SK-N-SH treated with all-trans-retinoic acid at 6 μM for 48 hours (cell line): ENCODE measurements at regions not wholly inside any gene's neighbourhood (a gene's known extent, or its start where the extent isn't known, plus 50 kb on each side); places are given as distances from the start of the nearest gene placed in this dataset.
"Not testable (repeated sequence)": the region's sequence is repeated elsewhere in the genome, so short reads cannot be mapped to it uniquely, and the experiment has no call there.

Experiments used
- ATAC-seq: fragments of 200-7000 bp; cut with Tn5 transposase; 3 replicates; pipeline ENCODE4 v1.9.1; 2020; ENCODE audit warnings: mild to moderate bottlenecking, moderate library complexity
- ARNTL ChIP-seq: fragments of 450-650 bp; formaldehyde crosslinking; IDR thresholded peaks from 2 replicates; pipeline ENCODE4 v1.5.0; 2020; ENCODE audit warnings: low read depth, mild to moderate bottlenecking, moderate library complexity, borderline replicate concordance
- CSDC2 ChIP-seq: fragments of 250-450 bp; sonication (Bioruptor Pico); IDR thresholded peaks from 2 replicates; pipeline ENCODE4 v1.5.0; 2020; ENCODE audit warnings: mild to moderate bottlenecking, moderate library complexity
- GLIS3 ChIP-seq: fragments of 250-450 bp; sonication (Bioruptor Pico); IDR thresholded peaks from 2 replicates; pipeline ENCODE4 v1.5.0; 2020; ENCODE audit warnings: mild to moderate bottlenecking, moderate library complexity
- ISL1 ChIP-seq: fragments of 250-450 bp; sonication (Bioruptor Pico); IDR thresholded peaks from 2 replicates; pipeline ENCODE4 v2.1.2; 2022; ENCODE audit warnings: mild to moderate bottlenecking, moderate library complexity
- OSR1 ChIP-seq: fragments of 250-450 bp; sonication (Bioruptor Pico); IDR thresholded peaks from 2 replicates; pipeline ENCODE4 v1.8.0; 2022; ENCODE audit warnings: moderate library complexity, mild to moderate bottlenecking, inconsistent platforms
- PPARA ChIP-seq: fragments of 250-450 bp; sonication (Bioruptor Pico); IDR thresholded peaks from 2 replicates; pipeline ENCODE4 v1.5.0; 2020; ENCODE audit warnings: mild to moderate bottlenecking, borderline replicate concordance
- SNAI2 ChIP-seq: fragments of 250-450 bp; sonication (Bioruptor Pico); IDR thresholded peaks from 2 replicates; pipeline ENCODE4 v1.5.0; 2020; ENCODE audit warnings: mild to moderate bottlenecking, moderate library complexity
- TCF4 ChIP-seq: fragments of 250-450 bp; sonication (Bioruptor Pico); IDR thresholded peaks from 2 replicates; pipeline ENCODE4 v1.8.0; 2021; ENCODE audit warnings: mild to moderate bottlenecking, moderate library complexity, borderline replicate concordance
- TOX ChIP-seq: fragments of 250-450 bp; sonication (Bioruptor Pico); IDR thresholded peaks from 2 replicates; pipeline ENCODE4 v1.8.0; 2021; ENCODE audit warnings: mild to moderate bottlenecking, moderate library complexity, borderline replicate concordance
- ZC3H10 ChIP-seq: fragments of 250-450 bp; sonication (Bioruptor Pico); IDR thresholded peaks from 2 replicates; pipeline ENCODE4 v1.5.1; 2021; ENCODE audit warnings: mild to moderate bottlenecking, moderate library complexity
- ZFP3 ChIP-seq: fragments of 250-450 bp; sonication (Bioruptor Pico); IDR thresholded peaks from 2 replicates; pipeline ENCODE4 v1.5.0; 2020; ENCODE audit warnings: mild to moderate bottlenecking, moderate library complexity
- ZFP30 ChIP-seq: fragments of 450-650 bp; formaldehyde crosslinking; IDR thresholded peaks from 2 replicates; pipeline ENCODE4 v1.5.0; 2022; ENCODE audit warnings: mild to moderate bottlenecking, moderate library complexity
- ZNF565 ChIP-seq: fragments of 450-650 bp; formaldehyde crosslinking; conservative IDR thresholded peaks from 2 replicates; pipeline ENCODE4 v1.5.0; 2020; ENCODE audit warnings: low read depth, mild to moderate bottlenecking, moderate library complexity
- ZNF8 ChIP-seq: fragments of 450-650 bp; formaldehyde crosslinking; IDR thresholded peaks from 2 replicates; pipeline ENCODE4 v1.5.0; 2020; ENCODE audit warnings: mild to moderate bottlenecking, moderate library complexity
- TF ChIP-seq, protein P1 (sequence below): fragments of 250-450 bp; sonication (Bioruptor Pico); IDR thresholded peaks from 2 replicates; pipeline ENCODE4 v1.5.1; 2021; ENCODE audit warnings: mild to moderate bottlenecking, moderate library complexity
- TF ChIP-seq, protein P2 (sequence below): fragments of 250-450 bp; sonication (Bioruptor Pico); IDR thresholded peaks from 2 replicates; pipeline ENCODE4 v1.8.0; 2021; ENCODE audit warnings: low read depth, mild to moderate bottlenecking, moderate library complexity, borderline replicate concordance
- TF ChIP-seq, protein P3 (sequence below): fragments of 250-450 bp; sonication (Bioruptor Pico); IDR thresholded peaks from 2 replicates; pipeline ENCODE4 v1.5.1; 2020; ENCODE audit warnings: low read depth, mild to moderate bottlenecking, moderate library complexity

- TF ChIP-seq, protein P1, sequence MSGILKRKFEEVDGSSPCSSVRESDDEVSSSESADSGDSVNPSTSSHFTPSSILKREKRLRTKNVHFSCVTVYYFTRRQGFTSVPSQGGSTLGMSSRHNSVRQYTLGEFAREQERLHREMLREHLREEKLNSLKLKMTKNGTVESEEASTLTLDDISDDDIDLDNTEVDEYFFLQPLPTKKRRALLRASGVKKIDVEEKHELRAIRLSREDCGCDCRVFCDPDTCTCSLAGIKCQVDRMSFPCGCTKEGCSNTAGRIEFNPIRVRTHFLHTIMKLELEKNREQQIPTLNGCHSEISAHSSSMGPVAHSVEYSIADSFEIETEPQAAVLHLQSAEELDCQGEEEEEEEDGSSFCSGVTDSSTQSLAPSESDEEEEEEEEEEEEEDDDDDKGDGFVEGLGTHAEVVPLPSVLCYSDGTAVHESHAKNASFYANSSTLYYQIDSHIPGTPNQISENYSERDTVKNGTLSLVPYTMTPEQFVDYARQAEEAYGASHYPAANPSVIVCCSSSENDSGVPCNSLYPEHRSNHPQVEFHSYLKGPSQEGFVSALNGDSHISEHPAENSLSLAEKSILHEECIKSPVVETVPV = no peak
- TF ChIP-seq GLIS3 (CRISPR knock-in tag) = no peak
- TF ChIP-seq ZFP30 (CRISPR knock-in tag) = no peak
- TF ChIP-seq, protein P2, sequence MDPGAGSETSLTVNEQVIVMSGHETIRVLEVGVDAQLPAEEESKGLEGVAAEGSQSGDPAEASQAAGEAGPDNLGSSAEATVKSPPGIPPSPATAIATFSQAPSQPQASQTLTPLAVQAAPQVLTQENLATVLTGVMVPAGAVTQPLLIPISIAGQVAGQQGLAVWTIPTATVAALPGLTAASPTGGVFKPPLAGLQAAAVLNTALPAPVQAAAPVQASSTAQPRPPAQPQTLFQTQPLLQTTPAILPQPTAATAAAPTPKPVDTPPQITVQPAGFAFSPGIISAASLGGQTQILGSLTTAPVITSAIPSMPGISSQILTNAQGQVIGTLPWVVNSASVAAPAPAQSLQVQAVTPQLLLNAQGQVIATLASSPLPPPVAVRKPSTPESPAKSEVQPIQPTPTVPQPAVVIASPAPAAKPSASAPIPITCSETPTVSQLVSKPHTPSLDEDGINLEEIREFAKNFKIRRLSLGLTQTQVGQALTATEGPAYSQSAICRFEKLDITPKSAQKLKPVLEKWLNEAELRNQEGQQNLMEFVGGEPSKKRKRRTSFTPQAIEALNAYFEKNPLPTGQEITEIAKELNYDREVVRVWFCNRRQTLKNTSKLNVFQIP (CRISPR knock-in tag) = no peak
- no peak for TF ChIP-seq ZNF565 (CRISPR knock-in tag)
These were observed 236.4 kb upstream of the SGCG start (continued) for GRCh38 chr13:22944378-22944777.

DNA sequence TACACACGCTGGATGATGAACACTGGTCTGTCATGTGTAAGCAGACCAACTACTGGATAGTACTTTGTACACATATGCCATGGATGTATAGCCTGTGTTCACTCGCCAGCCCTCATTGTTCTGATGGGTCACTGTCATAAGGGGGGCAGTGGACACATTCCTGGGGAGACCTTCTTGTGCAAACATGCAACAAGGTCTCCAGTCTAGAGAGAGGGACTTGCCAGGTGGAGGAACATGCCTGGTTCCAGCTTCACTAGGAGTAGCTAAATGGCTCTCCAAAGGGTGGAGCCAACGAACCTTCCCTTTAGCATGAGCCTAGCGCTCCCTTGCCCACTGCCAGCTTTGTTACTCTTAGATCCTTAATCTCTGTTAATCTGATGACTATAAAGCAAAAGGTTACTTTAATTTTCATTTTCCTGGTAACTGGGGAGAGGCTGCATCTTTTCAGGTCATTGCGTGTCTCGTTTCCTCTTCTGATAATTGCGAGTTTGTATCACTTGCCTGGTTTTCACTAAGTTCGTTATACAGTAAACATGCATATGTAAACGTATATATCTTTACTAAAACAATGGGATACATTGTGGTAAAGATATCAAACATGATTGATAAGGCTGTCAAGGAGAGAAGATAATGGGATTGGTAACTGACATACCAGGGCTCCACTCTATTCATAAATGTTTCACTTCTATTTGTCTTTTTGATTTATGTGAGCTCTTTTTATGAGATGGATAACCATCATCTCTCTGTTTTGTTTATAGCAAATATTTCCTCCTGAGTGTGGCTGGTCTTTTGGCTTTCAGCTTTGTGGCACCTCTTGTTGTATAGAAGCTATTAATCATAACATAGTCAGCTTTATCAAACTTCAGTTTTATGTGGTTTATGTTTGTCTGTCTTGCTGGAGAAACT is 235.2 kb upstream of the SGCG start:
- no peak for ATAC-seq
- TF ChIP-seq OSR1 (CRISPR knock-in tag) (no peak), CSDC2 (CRISPR knock-in tag) (no peak)
- TF ChIP-seq, protein P3, sequence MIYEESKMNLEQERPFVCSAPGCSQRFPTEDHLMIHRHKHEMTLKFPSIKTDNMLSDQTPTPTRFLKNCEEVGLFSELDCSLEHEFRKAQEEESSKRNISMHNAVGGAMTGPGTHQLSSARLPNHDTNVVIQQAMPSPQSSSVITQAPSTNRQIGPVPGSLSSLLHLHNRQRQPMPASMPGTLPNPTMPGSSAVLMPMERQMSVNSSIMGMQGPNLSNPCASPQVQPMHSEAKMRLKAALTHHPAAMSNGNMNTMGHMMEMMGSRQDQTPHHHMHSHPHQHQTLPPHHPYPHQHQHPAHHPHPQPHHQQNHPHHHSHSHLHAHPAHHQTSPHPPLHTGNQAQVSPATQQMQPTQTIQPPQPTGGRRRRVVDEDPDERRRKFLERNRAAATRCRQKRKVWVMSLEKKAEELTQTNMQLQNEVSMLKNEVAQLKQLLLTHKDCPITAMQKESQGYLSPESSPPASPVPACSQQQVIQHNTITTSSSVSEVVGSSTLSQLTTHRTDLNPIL (CRISPR knock-in tag) = no peak

DNA sequence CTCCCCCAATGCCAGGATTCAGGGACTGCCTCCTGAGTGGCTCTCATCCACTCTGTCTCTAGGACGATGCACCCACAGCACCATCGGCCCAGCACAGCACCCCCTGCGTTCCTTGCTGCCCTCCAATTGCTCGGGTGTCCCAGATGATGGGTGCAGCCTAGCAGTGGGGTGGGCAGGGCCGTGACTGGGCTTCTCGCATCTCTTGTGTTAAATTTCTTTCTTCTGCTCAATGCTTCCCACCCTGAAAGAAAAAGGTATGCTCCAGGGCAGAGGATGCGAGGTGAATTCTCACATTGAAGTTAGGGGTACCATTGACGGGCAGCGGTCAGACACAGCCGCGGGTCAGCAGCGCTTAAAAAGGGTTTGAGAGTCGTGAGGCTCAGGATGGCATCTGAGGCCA is 232.4 kb upstream of the SGCG start:
- TF ChIP-seq ZNF8 (CRISPR knock-in tag) (no peak), PPARA (no peak), TCF4 (no peak), ZC3H10 (CRISPR knock-in tag) (no peak), ZNF565 (CRISPR knock-in tag) (no peak), SNAI2 (CRISPR knock-in tag) (no peak), ISL1 (CRISPR knock-in tag) (no peak), CSDC2 (CRISPR knock-in tag) (no peak)
- no peak for ATAC-seq

- not testable (repeated sequence) for ATAC-seq
These were observed 228.8 kb upstream of the SGCG start for GRCh38 chr13:22952018-22952417.

DNA sequence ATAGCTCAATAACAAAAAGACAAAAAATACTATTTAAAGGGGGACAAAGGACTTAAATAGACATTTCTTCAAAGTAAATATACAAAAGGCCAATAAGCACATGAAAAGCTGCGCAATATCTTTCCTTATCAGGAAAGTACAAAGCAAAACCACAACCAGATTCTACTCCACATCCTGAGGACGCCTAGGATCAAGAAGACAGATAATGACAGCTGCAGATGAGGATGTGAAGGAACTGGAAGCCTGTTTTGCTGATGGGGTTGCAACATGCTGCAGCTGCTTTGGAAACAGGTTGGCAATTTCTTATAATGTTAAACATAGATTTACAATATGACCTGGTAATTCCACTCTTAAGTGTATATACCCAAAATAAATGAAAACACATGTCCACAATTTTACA is 225.6 kb upstream of the SGCG start:
- ATAC-seq = not testable (repeated sequence)

GRCh38 chr13:22956456-22957115 is 224.2 kb upstream of the SGCG start:
- not testable (repeated sequence) for ATAC-seq

GRCh38 chr13:22959859-22960258 is 220.9 kb upstream of the SGCG start:
- ATAC-seq = not testable (repeated sequence)

GRCh38 chr13:22960827-22961226 is 220.0 kb upstream of the SGCG start:
- ATAC-seq = no peak

DNA sequence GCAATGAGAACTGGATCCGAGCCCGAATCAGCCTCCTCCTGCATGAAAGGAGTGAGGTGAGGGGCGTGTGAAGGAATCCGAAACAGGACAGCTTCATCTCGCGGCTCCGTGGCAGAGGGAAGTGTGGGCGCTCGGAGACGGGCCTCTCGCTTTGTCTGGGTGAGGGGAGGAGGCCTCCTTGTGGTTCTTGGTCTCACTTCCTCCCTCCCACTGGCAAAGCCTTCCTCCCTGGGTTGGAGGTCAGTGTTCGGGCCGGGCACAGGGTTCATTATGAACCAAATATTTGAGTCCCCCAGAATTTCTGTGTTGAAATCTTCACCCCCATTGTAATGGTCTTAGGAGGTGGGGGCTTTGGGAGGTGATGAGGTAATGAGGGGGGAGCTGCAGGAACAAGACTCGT is 219.4 kb upstream of the SGCG start:
- not testable (repeated sequence) for ATAC-seq

More at GRCh38 chr13:22960827-22961226, 220.0 kb upstream of the SGCG start:
- TF ChIP-seq OSR1 (CRISPR knock-in tag) = no peak
- no peak for TF ChIP-seq ARNTL
- TF ChIP-seq ISL1 (CRISPR knock-in tag) = no peak
- no peak for TF ChIP-seq ZFP3 (CRISPR knock-in tag)
- no peak for TF ChIP-seq TOX (CRISPR knock-in tag)
- TF ChIP-seq, protein P2 (CRISPR knock-in tag) = no peak
- TF ChIP-seq ZC3H10 (CRISPR knock-in tag) = no peak
